BLaER1 (cell line): ENCODE measurements at regions not wholly inside any gene's neighbourhood (a gene's known extent, or its start where the extent isn't known, plus 50 kb on each side); places are given as distances from the start of the nearest gene placed in this dataset.

ENCODE experiments used
- H3K27ac ChIP-seq: shearing (Covaris generic); formaldehyde crosslinking; 2 replicates; pipeline ENCODE4 v1.8.1; 2022
- H3K27me3 ChIP-seq: shearing (Covaris generic); formaldehyde crosslinking; 2 replicates; pipeline ENCODE4 v1.8.1; 2022
- H3K36me3 ChIP-seq: shearing (Covaris generic); formaldehyde crosslinking; 2 replicates; pipeline ENCODE4 v1.8.1; 2022
- H3K4me1 ChIP-seq: shearing (Covaris generic); formaldehyde crosslinking; 2 replicates; pipeline ENCODE4 v1.8.1; 2022
- H3K4me2 ChIP-seq: shearing (Covaris generic); formaldehyde crosslinking; 2 replicates; pipeline ENCODE4 v1.8.1; 2022
- H3K4me3 ChIP-seq: shearing (Covaris generic); formaldehyde crosslinking; 2 replicates; pipeline ENCODE4 v1.8.1; 2022
- H3K9ac ChIP-seq: shearing (Covaris generic); formaldehyde crosslinking; 2 replicates; pipeline ENCODE4 v1.8.1; 2022
- H3K9me3 ChIP-seq: shearing (Covaris generic); formaldehyde crosslinking; 2 replicates; pipeline ENCODE4 v1.8.1; 2022
- H4K20me1 ChIP-seq: shearing (Covaris generic); formaldehyde crosslinking; 2 replicates; pipeline ENCODE4 v1.8.1; 2022
- Cebpa-rat ChIP-seq: shearing (Covaris generic); IDR thresholded peaks from 2 replicates; pipeline ENCODE4 v1.8.1; 2022

GRCh38 chr18:44013871-44014270 lies 666.8 kb upstream of the SETBP1 start:
- Histone ChIP-seq H3K4me3 (no peak overlapping the region), H3K4me2 (no peak overlapping the region), H3K9ac (no peak overlapping the region), H3K27me3 (no peaks in the 10 kb centered on the region), H3K27ac (no peak overlapping the region), H3K36me3 (no peaks in the 10 kb centered on the region), H4K20me1 (no peaks in the 10 kb centered on the region), H3K4me1 (no peaks in the 10 kb centered on the region), H3K9me3 (no peaks in the 10 kb centered on the region)
- TF ChIP-seq Cebpa-rat = no peak

GRCh38 chr18:44025421-44025820 lies 655.3 kb upstream of the SETBP1 start:
- Histone ChIP-seq H3K4me2 (no peak overlapping the region), H3K9ac (no peak overlapping the region), H3K36me3 (no peaks in the 10 kb centered on the region), H3K9me3 (peaks cover 9% of the 10 kb centered on the region; the same call in 1 of the 2 replicates), H3K27ac (no peak overlapping the region), H3K27me3 (no peaks in the 10 kb centered on the region), H4K20me1 (no peaks in the 10 kb centered on the region), H3K4me3 (no peak overlapping the region), H3K4me1 (no peaks in the 10 kb centered on the region)
- TF ChIP-seq Cebpa-rat = no peak

GRCh38 chr18:44028109-44028508 lies 652.6 kb upstream of the SETBP1 start:
- Histone ChIP-seq H3K27me3 (no peaks in the 10 kb centered on the region), H3K4me1 (no peaks in the 10 kb centered on the region), H3K9me3 (peaks cover 9% of the 10 kb centered on the region; the same call in 1 of the 2 replicates), H3K4me3 (no peak overlapping the region), H3K27ac (no peak overlapping the region), H3K36me3 (no peaks in the 10 kb centered on the region), H3K4me2 (no peak overlapping the region), H4K20me1 (no peaks in the 10 kb centered on the region), H3K9ac (no peak overlapping the region)
- no peak for TF ChIP-seq Cebpa-rat

- Histone ChIP-seq H3K9ac (no peak overlapping the region), H3K36me3 (no peaks in the 10 kb centered on the region), H3K9me3 (peaks cover 9% of the 10 kb centered on the region; the same call in 1 of the 2 replicates), H3K27ac (no peak overlapping the region), H3K4me1 (no peaks in the 10 kb centered on the region), H3K27me3 (no peaks in the 10 kb centered on the region), H3K4me2 (no peak overlapping the region), H4K20me1 (no peaks in the 10 kb centered on the region), H3K4me3 (no peak overlapping the region)
- TF ChIP-seq Cebpa-rat = no peak
These were observed 649.6 kb upstream of the SETBP1 start for GRCh38 chr18:44031063-44031462.

DNA sequence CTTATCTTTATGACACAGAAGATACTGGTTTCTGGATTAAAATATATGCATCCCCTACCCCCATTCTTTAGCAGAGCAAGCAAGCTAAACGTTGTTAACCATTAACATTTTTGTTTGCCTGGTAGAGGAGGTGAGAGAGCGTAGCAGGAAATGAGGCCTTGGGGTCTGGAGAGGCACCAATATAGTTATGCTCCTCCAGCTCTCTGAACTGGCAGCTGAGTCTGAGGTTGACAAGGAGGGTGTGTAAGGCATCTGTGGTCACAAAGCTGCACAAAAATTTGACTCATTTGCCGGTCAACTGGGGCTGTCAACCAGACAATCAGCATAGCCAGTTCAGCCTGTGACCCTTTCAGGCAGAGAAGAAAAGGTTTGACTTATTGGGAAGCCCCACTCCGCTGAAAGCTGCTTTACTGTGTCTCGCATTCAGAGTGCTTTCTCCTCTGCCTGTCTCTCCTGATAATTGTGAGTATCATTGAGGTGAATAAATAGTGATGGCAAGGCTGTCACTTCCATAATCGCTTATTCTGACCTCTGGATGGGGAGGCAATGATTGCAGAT lies 647.5 kb upstream of the SETBP1 start:
- Histone ChIP-seq H3K4me1 (no peaks in the 10 kb centered on the region), H3K4me3 (no peak overlapping the region), H3K4me2 (no peak overlapping the region), H3K27ac (no peak overlapping the region), H4K20me1 (no peaks in the 10 kb centered on the region), H3K9ac (no peak overlapping the region), H3K27me3 (no peaks in the 10 kb centered on the region), H3K9me3 (peaks cover under 1% of the 10 kb centered on the region; the same call in 1 of the 2 replicates), H3K36me3 (no peaks in the 10 kb centered on the region)
- no peak for TF ChIP-seq Cebpa-rat

DNA sequence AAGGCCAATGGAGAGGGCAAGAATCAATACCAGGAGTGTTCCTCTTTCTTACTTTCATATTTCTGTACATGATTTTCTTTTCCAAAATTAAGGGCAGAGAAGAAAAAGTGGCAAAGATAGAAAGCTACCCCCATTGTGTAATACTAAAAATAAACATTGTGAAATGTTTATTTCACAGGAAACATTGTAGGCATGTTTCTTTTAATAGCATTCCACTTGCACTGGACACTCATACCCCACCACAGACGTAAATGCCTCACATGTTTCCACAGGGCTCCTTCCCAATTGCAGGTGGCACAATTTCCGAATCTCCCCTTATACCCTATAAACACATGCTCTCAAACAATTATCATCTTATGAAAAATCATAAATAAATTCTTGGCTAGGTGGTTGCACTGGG lies 645.1 kb upstream of the SETBP1 start:
- no peaks in the 10 kb centered on the region for H3K4me1 ChIP-seq
- H3K9me3 ChIP-seq = no peaks in the 10 kb centered on the region
- H3K4me3 ChIP-seq = no peak overlapping the region
- H3K4me2 ChIP-seq = no peak overlapping the region
- no peaks in the 10 kb centered on the region for H3K27me3 ChIP-seq
- TF ChIP-seq Cebpa-rat = no peak
- no peaks in the 10 kb centered on the region for H3K36me3 ChIP-seq
- no peak overlapping the region for H3K9ac ChIP-seq
- H4K20me1 ChIP-seq = no peaks in the 10 kb centered on the region
- no peak overlapping the region for H3K27ac ChIP-seq

GRCh38 chr18:44036501-44036900 lies 644.2 kb upstream of the SETBP1 start:
- Histone ChIP-seq H3K4me2 (no peak overlapping the region), H3K9ac (no peak overlapping the region), H3K9me3 (no peaks in the 10 kb centered on the region), H4K20me1 (no peaks in the 10 kb centered on the region), H3K27me3 (no peaks in the 10 kb centered on the region), H3K4me3 (no peak overlapping the region), H3K4me1 (no peaks in the 10 kb centered on the region), H3K27ac (no peak overlapping the region), H3K36me3 (no peaks in the 10 kb centered on the region)
- TF ChIP-seq Cebpa-rat = no peak

- H3K4me2 ChIP-seq = no peak overlapping the region
- H3K4me3 ChIP-seq = no peak overlapping the region
- H3K27ac ChIP-seq = no peak overlapping the region
- H3K36me3 ChIP-seq = no peaks in the 10 kb centered on the region
- no peaks in the 10 kb centered on the region for H3K9me3 ChIP-seq
- TF ChIP-seq Cebpa-rat = no peak
- no peaks in the 10 kb centered on the region for H3K27me3 ChIP-seq
- H4K20me1 ChIP-seq = no peaks in the 10 kb centered on the region
- H3K4me1 ChIP-seq = no peaks in the 10 kb centered on the region
- H3K9ac ChIP-seq = no peak overlapping the region
These were observed 641.5 kb upstream of the SETBP1 start for GRCh38 chr18:44039216-44039615.

- H3K4me1 ChIP-seq = no peaks in the 10 kb centered on the region
- H3K4me2 ChIP-seq = no peak overlapping the region
- H3K27ac ChIP-seq = no peak overlapping the region
- no peak overlapping the region for H3K9ac ChIP-seq
- H3K36me3 ChIP-seq = no peaks in the 10 kb centered on the region
- no peaks in the 10 kb centered on the region for H4K20me1 ChIP-seq
- H3K9me3 ChIP-seq = no peaks in the 10 kb centered on the region
- H3K4me3 ChIP-seq = no peak overlapping the region
- no peak for TF ChIP-seq Cebpa-rat
- H3K27me3 ChIP-seq = no peaks in the 10 kb centered on the region
These were observed 640.9 kb upstream of the SETBP1 start for GRCh38 chr18:44039826-44040225.

DNA sequence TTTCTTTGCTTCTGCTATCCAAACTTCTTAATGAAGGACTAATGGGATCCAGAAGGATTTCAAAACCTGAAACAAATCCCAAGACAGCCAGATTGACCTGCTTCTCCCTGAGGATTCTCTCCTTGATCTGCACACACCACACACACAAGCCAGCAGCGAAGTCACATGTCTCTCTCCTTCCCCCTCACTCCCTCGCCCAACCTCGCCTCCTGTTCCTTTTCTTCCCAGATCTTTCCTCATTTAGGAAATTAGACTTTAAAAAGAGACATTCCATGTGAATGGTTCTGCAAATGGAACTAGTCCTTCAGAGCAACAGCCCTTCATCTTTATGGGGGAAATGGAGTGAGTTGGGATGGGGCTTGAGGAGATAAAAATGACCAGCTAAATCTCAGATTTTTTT lies 639.1 kb upstream of the SETBP1 start:
- Histone ChIP-seq H4K20me1 (no peaks in the 10 kb centered on the region), H3K9ac (no peak overlapping the region), H3K27ac (no peak overlapping the region), H3K36me3 (no peaks in the 10 kb centered on the region), H3K4me2 (no peak overlapping the region), H3K4me1 (no peaks in the 10 kb centered on the region), H3K27me3 (no peaks in the 10 kb centered on the region), H3K4me3 (no peak overlapping the region), H3K9me3 (no peaks in the 10 kb centered on the region)
- no peak for TF ChIP-seq Cebpa-rat

- no peak overlapping the region for H3K4me2 ChIP-seq
- H3K4me3 ChIP-seq = no peak overlapping the region
These were observed 638.7 kb upstream of the SETBP1 start for GRCh38 chr18:44041961-44042360.

More at GRCh38 chr18:44041961-44042360, 638.7 kb upstream of the SETBP1 start:
- H3K27me3 ChIP-seq = no peaks in the 10 kb centered on the region
- H3K36me3 ChIP-seq = no peaks in the 10 kb centered on the region
- no peaks in the 10 kb centered on the region for H4K20me1 ChIP-seq
- H3K9ac ChIP-seq = no peak overlapping the region
- no peaks in the 10 kb centered on the region for H3K9me3 ChIP-seq
- no peaks in the 10 kb centered on the region for H3K4me1 ChIP-seq
- no peak for TF ChIP-seq Cebpa-rat
- H3K27ac ChIP-seq = no peak overlapping the region
